Lung microvascular endothelial cell (primary cell): ENCODE measurements at regions not wholly inside any gene's neighbourhood (a gene's known extent, or its start where the extent isn't known, plus 50 kb on each side); places are given as distances from the start of the nearest gene placed in this dataset.
"Not testable (repeated sequence)": the region's sequence is repeated elsewhere in the genome, so short reads cannot be mapped to it uniquely, and the experiment has no call there.

Experiments used
- DNase-seq, 2 donors: peaks; one replicate each; pipeline versions ENCODE4 v3.0.0 to v3.0.0-alpha.2; 2010; ENCODE audit warnings: low read depth in 2 of 2

- no peak for DNase-seq
Observed at GRCh38 chr4:31735004-31735403, 1014.8 kb downstream of the PCDH7 start.

- DNase-seq: no peak
Observed at GRCh38 chr4:31737419-31737818, 1017.2 kb downstream of the PCDH7 start.

- DNase-seq: no peak
Observed at GRCh38 chr4:31741326-31741725, 1021.2 kb downstream of the PCDH7 start.

- DNase-seq: no peak
Observed at GRCh38 chr4:31748382-31748781, 1028.2 kb downstream of the PCDH7 start.

- DNase-seq: not testable (repeated sequence)
Observed at GRCh38 chr4:31750581-31750980, 1030.4 kb downstream of the PCDH7 start.

GRCh38 chr4:31755751-31756150 is 1035.6 kb downstream of the PCDH7 start:
- no peak for DNase-seq

GRCh38 chr4:31768756-31769155 is 1048.6 kb downstream of the PCDH7 start:
- DNase-seq: no peak

- DNase-seq: no peak
Observed at GRCh38 chr4:31783311-31783710, 1063.1 kb downstream of the PCDH7 start.

GRCh38 chr4:31784558-31784957 is 1064.4 kb downstream of the PCDH7 start:
- no peak for DNase-seq

- no peak for DNase-seq
Observed at GRCh38 chr4:31787701-31788100, 1067.5 kb downstream of the PCDH7 start.

GRCh38 chr4:31788676-31789075 is 1068.5 kb downstream of the PCDH7 start:
- no peak for DNase-seq

- DNase-seq: no peak
Observed at GRCh38 chr4:31791666-31792065, 1071.5 kb downstream of the PCDH7 start.

GRCh38 chr4:31793907-31794306 is 1073.7 kb downstream of the PCDH7 start:
- DNase-seq: no peak

- DNase-seq: not testable (repeated sequence)
Observed at GRCh38 chr4:31797052-31797451, 1076.9 kb downstream of the PCDH7 start.

GRCh38 chr4:31803526-31804195 is 1083.5 kb downstream of the PCDH7 start:
- no peak for DNase-seq

- no peak for DNase-seq
Observed at GRCh38 chr4:31807036-31807435, 1086.9 kb downstream of the PCDH7 start.

GRCh38 chr4:31844350-31844749 is 1124.2 kb downstream of the PCDH7 start:
- no peak for DNase-seq

GRCh38 chr4:31851946-31852345 is 1131.8 kb downstream of the PCDH7 start:
- no peak for DNase-seq

GRCh38 chr4:31877429-31877828 is 1157.3 kb downstream of the PCDH7 start:
- DNase-seq: no peak

- not testable (repeated sequence) for DNase-seq
Observed at GRCh38 chr4:31880837-31881236, 1160.7 kb downstream of the PCDH7 start.

GRCh38 chr4:31896349-31896748 is 1176.2 kb downstream of the PCDH7 start:
- DNase-seq: no peak

- DNase-seq: no peak
Observed at GRCh38 chr4:31905363-31905762, 1185.2 kb downstream of the PCDH7 start.

- no peak for DNase-seq
Observed at GRCh38 chr4:31908261-31908660, 1188.1 kb downstream of the PCDH7 start.

- DNase-seq: no peak
Observed at GRCh38 chr4:31917334-31917733, 1197.2 kb downstream of the PCDH7 start.
